SU-DHL-6 (cell line): ENCODE measurements at regions not wholly inside any gene's neighbourhood (a gene's known extent, or its start where the extent isn't known, plus 50 kb on each side); places are given as distances from the start of the nearest gene placed in this dataset.

Experiments
- H2AFZ ChIP-seq: fragments of 200-600 bp; sonication (generic); 2 replicates; pipeline ENCODE4 v1.6.1; 2014; ENCODE audit warnings: low read depth, mild to moderate bottlenecking, moderate library complexity, mixed read lengths, antibody characterized with exemption, low read length; ENCODE audit not compliant: severe bottlenecking
- H3F3A ChIP-seq: fragments of 200-600 bp; shearing (Covaris generic); 2 replicates; pipeline ENCODE4 v1.6.0; 2016; ENCODE audit warnings: antibody characterized with exemption, mild to moderate bottlenecking; ENCODE audit not compliant: insufficient read depth
- H3K27ac ChIP-seq: fragments of 200-600 bp; sonication (generic); 2 replicates; pipeline ENCODE4 v1.5.1; 2016; ENCODE audit warnings: low read depth, mild to moderate bottlenecking, low read length, moderate library complexity, mixed read lengths
- H3K27me3 ChIP-seq: fragments of 200-600 bp; sonication (generic), shearing (Covaris generic); 2 replicates; pipeline ENCODE4 v1.6.0; 2014; ENCODE audit warnings: mild to moderate bottlenecking, low read length
- H3K36me3 ChIP-seq: fragments of 200-600 bp; sonication (generic); 2 replicates; pipeline ENCODE4 v1.6.1; 2014; ENCODE audit warnings: mild to moderate bottlenecking, low read length, mixed read lengths
- H3K4me2 ChIP-seq: fragments of 300-600, 200-600 bp; shearing (Covaris generic), sonication (generic); 2 replicates; pipeline ENCODE4 v1.6.0; 2014; ENCODE audit warnings: low read length, low read depth, mild to moderate bottlenecking; ENCODE audit not compliant: poor library complexity, severe bottlenecking
- H3K4me3 ChIP-seq: fragments of 200-600 bp; sonication (generic); 2 replicates; pipeline ENCODE4 v1.5.1; 2014; ENCODE audit warnings: antibody characterized with exemption, low read length, mild to moderate bottlenecking, mixed read lengths; ENCODE audit not compliant: insufficient read depth, poor library complexity, severe bottlenecking
- H3K79me2 ChIP-seq: fragments of 200-600 bp; sonication (generic); 2 replicates; pipeline ENCODE4 v1.6.1; 2014; ENCODE audit warnings: mild to moderate bottlenecking, low read length, moderate library complexity; ENCODE audit not compliant: insufficient read depth
- H3K9ac ChIP-seq: fragments of 200-600 bp; sonication (generic); 2 replicates; pipeline ENCODE4 v1.7.0; 2014; ENCODE audit warnings: mild to moderate bottlenecking, low read length
- H3K9me2 ChIP-seq: fragments of 200-600 bp; sonication (generic); replicated peaks from 2 replicates; pipeline ENCODE4 v1.6.1; 2014; ENCODE audit warnings: low read length; ENCODE audit not compliant: insufficient read depth
- H3K9me3 ChIP-seq: fragments of 200-600 bp; sonication (generic); 2 replicates; pipeline ENCODE4 v1.6.1; 2014; ENCODE audit warnings: low read length, mixed read lengths; ENCODE audit not compliant: insufficient read depth
- H4K20me1 ChIP-seq: fragments of 200-600 bp; sonication (generic); 2 replicates; pipeline ENCODE4 v1.6.1; 2014; ENCODE audit warnings: low read depth, mild to moderate bottlenecking, antibody characterized with exemption, low read length, moderate library complexity, mixed read lengths
- CTCF ChIP-seq: fragments of 200-600 bp; sonication (generic); IDR thresholded peaks from one replicate; pipeline ENCODE4 v1.5.1; 2017; ENCODE audit warnings: antibody characterized with exemption, mild to moderate bottlenecking, low read length, moderate library complexity; ENCODE audit not compliant: insufficient read depth, poor library complexity, severe bottlenecking
- EZH2phosphoT487 ChIP-seq: fragments of 200-600 bp; sonication (generic), shearing (Covaris generic); conservative IDR thresholded peaks from 2 replicates; pipeline ENCODE4 v1.6.1; 2018; ENCODE audit warnings: mild to moderate bottlenecking, antibody characterized with exemption, low read length, moderate library complexity, mixed read lengths

GRCh38 chr20:5467086-5467485 lies 143.7 kb downstream of the GPCPD1 start:
- no peaks in the 10 kb centered on the region for H3F3A ChIP-seq
- H2AFZ ChIP-seq, result no peak overlapping the region
- no peaks in the 10 kb centered on the region for H4K20me1 ChIP-seq
- H3K27ac ChIP-seq, result no peak overlapping the region
- no peak overlapping the region for H3K9ac ChIP-seq
- no peaks in the 10 kb centered on the region for H3K9me2 ChIP-seq
- H3K4me2 ChIP-seq, result no peak overlapping the region
- no peak overlapping the region for H3K4me3 ChIP-seq
- no peaks in the 10 kb centered on the region for H3K79me2 ChIP-seq
- H3K9me3 ChIP-seq, result peaks cover 10% of the 10 kb centered on the region; the same call in 1 of the 2 replicates
- TF ChIP-seq EZH2phosphoT487, result no peak
- no peak for TF ChIP-seq CTCF
- no peaks in the 10 kb centered on the region for H3K27me3 ChIP-seq
- H3K36me3 ChIP-seq, result no peaks in the 10 kb centered on the region

- H3K9me2 ChIP-seq, result no peaks in the 10 kb centered on the region
- H3K4me3 ChIP-seq, result no peak overlapping the region
- H3K9ac ChIP-seq, result no peak overlapping the region
- H3K4me2 ChIP-seq, result no peak overlapping the region
- no peaks in the 10 kb centered on the region for H3K27me3 ChIP-seq
- H2AFZ ChIP-seq, result no peak overlapping the region
- no peaks in the 10 kb centered on the region for H3F3A ChIP-seq
- TF ChIP-seq EZH2phosphoT487, result no peak
- no peak for TF ChIP-seq CTCF
- peaks cover 10% of the 10 kb centered on the region; the same call in 1 of the 2 replicates for H3K9me3 ChIP-seq
- no peaks in the 10 kb centered on the region for H3K36me3 ChIP-seq
- no peak overlapping the region for H3K27ac ChIP-seq
- H4K20me1 ChIP-seq, result no peaks in the 10 kb centered on the region
- H3K79me2 ChIP-seq, result no peaks in the 10 kb centered on the region
Measured at GRCh38 chr20:5465604-5465927, 145.2 kb downstream of the GPCPD1 start.

- Histone ChIP-seq H3K4me3 (no peak overlapping the region), H3K9ac (no peak overlapping the region), H2AFZ (no peak overlapping the region), H3K36me3 (no peaks in the 10 kb centered on the region), H3K9me2 (no peaks in the 10 kb centered on the region), H3K79me2 (no peaks in the 10 kb centered on the region), H3K9me3 (peaks cover 10% of the 10 kb centered on the region; the same call in 1 of the 2 replicates), H3K27me3 (no peaks in the 10 kb centered on the region), H3K27ac (no peak overlapping the region), H3K4me2 (no peak overlapping the region), H4K20me1 (no peaks in the 10 kb centered on the region), H3F3A (no peaks in the 10 kb centered on the region)
- TF ChIP-seq EZH2phosphoT487, result no peak
- TF ChIP-seq CTCF, result no peak
Measured at GRCh38 chr20:5464901-5465603, 145.8 kb downstream of the GPCPD1 start.
